ENCODE measurements at regions not wholly inside any gene's neighbourhood (a gene's known extent, or its start where the extent isn't known, plus 50 kb on each side); places are given as distances from the start of the nearest gene placed in this dataset.

GRCh38 chr5:133696782-133697507, 84.6 kb upstream of the FSTL4 start:
- Histone ChIP-seq H3K36me3 (no peaks in the 10 kb centered on the region), H3K27ac (no peak overlapping the region), H3K4me3 (no peak overlapping the region), H3K27me3 (no peaks in the 10 kb centered on the region), H3K4me1 (no peaks in the 10 kb centered on the region), H3K9me3 (no peaks in the 10 kb centered on the region)
- DNase-seq (ENCODE audit: low spot score): no peak
- TF ChIP-seq CTCF (IDR thresholded peaks at IDR 0.05): no peak

DNA sequence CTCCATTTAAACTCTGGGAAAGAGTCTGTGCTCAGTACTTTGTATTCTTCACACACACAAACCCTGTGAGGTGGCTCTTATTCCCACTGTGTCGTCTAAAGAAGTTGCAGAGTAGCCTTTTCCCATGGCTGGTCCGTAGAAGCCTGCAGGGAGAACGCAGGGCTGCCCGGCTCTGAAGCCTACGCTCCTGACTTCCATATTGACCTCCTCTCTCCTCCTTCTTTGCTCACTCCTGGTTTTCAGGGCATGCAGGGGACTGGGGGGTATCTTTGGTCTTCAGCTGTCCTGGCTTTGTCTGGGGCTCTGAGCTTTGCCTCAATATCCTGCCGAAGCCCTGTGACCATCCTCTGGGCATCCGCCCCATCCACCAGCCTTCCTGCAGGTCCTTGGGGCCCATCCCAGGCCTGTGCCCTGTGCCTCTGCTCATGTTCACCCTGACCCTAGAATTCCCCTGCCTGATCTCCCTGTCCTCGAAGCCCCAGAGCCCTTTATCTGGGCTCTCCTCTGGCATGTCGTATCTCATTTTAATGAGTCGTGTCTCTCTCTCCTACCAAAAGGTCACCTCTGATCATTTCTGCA, 83.8 kb upstream of the FSTL4 start:
- Histone ChIP-seq H3K27me3 (no peaks in the 10 kb centered on the region), H3K27ac (no peak overlapping the region), H3K4me1 (no peaks in the 10 kb centered on the region), H3K36me3 (no peaks in the 10 kb centered on the region), H3K4me3 (no peak overlapping the region), H3K9me3 (no peaks in the 10 kb centered on the region)
- TF ChIP-seq CTCF (IDR thresholded peaks at IDR 0.05): no peak
- no peak for DNase-seq (ENCODE audit: low spot score)

DNA sequence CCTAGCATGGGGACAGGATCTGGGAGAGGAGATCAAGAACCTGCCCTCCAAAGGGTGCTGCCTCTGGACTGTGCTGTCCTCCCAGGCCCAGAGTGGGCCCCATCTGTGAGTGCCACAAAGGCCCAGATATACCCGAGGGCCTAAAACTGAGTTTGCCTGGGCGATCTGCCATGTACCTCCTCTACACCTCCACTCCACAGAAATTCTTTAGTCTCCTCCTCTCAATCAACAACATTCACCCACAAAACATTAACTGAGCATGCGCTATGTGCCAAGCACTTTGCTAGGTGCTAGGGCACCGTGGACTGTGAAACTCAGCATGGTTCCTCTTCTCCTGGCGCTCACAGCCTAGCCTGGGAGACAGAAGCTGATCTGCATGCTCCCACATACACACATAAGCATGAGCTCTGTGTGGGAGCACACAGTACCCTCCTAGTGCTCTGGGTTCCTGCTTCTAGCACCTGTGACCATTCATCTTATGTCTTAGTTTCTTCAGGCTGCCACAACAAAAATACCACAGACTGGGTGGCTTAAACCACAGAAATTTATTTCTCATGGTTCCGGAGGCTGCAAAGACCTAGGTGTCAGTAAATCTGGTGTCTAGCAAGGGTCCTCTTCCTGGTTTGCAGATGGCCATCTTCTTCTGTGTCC, 82.0 kb upstream of the FSTL4 start:
- Histone ChIP-seq H3K4me3 (no peak overlapping the region), H3K36me3 (no peaks in the 10 kb centered on the region), H3K27ac (no peak overlapping the region), H3K27me3 (no peaks in the 10 kb centered on the region), H3K9me3 (no peaks in the 10 kb centered on the region), H3K4me1 (no peaks in the 10 kb centered on the region)
- TF ChIP-seq CTCF (IDR thresholded peaks at IDR 0.05): no peak
- DNase-seq (ENCODE audit: low spot score): no peak

GRCh38 chr5:133691448-133691847, 79.1 kb upstream of the FSTL4 start:
- Histone ChIP-seq H3K9me3 (no peaks in the 10 kb centered on the region), H3K36me3 (no peaks in the 10 kb centered on the region), H3K4me1 (no peaks in the 10 kb centered on the region), H3K27ac (no peak overlapping the region), H3K4me3 (no peak overlapping the region), H3K27me3 (no peaks in the 10 kb centered on the region)
- DNase-seq (ENCODE audit: low spot score): no peak
- TF ChIP-seq CTCF (IDR thresholded peaks at IDR 0.05): no peak

DNA sequence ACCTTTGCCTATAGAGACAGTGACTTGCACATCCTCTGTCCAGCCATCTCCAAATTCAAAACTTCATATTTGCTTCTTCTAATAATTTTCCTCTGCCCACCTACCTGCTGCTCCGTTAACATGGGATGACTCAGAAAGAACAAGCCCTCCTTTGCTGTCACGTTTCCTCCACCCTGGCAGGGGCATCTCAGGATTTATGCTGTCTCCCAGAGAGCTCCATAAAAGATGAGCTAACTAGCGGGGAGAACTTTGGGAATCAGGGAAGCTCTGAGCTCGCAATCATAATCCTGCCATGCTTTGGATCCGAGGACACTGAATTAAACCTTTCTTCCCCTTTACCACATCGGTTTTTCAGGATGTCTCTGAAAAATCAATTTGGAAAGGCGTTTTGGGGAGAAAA, 78.4 kb upstream of the FSTL4 start:
- H3K4me3 ChIP-seq: no peak overlapping the region
- DNase-seq (ENCODE audit: low spot score): no peak
- no peak overlapping the region for H3K27ac ChIP-seq
- no peak for TF ChIP-seq CTCF (IDR thresholded peaks at IDR 0.05)
- H3K36me3 ChIP-seq: no peaks in the 10 kb centered on the region
- no peaks in the 10 kb centered on the region for H3K4me1 ChIP-seq
- no peaks in the 10 kb centered on the region for H3K9me3 ChIP-seq
- H3K27me3 ChIP-seq: no peaks in the 10 kb centered on the region

All from right atrium auricular region (tissue), 2 donors.